WTC11 (cell line): ENCODE measurements at regions not wholly inside any gene's neighbourhood (a gene's known extent, or its start where the extent isn't known, plus 50 kb on each side); places are given as distances from the start of the nearest gene placed in this dataset.

Experiments used
- ATAC-seq: fragments of 200-7000 bp; cut with Tn5 transposase; 2 replicates; pipeline ENCODE4 v1.10.0; 2021; ENCODE audit warnings: mild to moderate bottlenecking, moderate library complexity
- CTCF ChIA-PET: fragments of 300-600 bp; sonication (Branson Sonifier 250); formaldehyde crosslinking; loops from one replicate; lab custom pipeline; 2021; ENCODE audit warnings: antibody characterized with exemption; lab: Charles Lee
- POLR2A ChIA-PET: fragments of 350-600 bp; sonication (Branson Sonifier 250); formaldehyde crosslinking; loops from one replicate; lab custom pipeline; 2021; ENCODE audit warnings: antibody characterized with exemption; lab: Charles Lee
- DNase-seq: peaks from one replicate; pipeline ENCODE4 v3.0.0; 2021; ENCODE audit warnings: low spot score
- H3K27ac Mint-ChIP-seq: 2 replicates; pipeline ENCODE4 v1.8.0; 2021; ENCODE audit warnings: mixed read lengths
- H3K27me3 Mint-ChIP-seq: 2 replicates; pipeline ENCODE4 v1.8.0; 2021; ENCODE audit warnings: low read depth, mild to moderate bottlenecking, moderate library complexity, mixed read lengths
- H3K36me3 Mint-ChIP-seq: 2 replicates; pipeline ENCODE4 v1.8.0; 2021; ENCODE audit warnings: mixed read lengths
- H3K4me1 Mint-ChIP-seq: 2 replicates; pipeline ENCODE4 v1.8.0; 2022; ENCODE audit warnings: mixed read lengths
- H3K4me3 Mint-ChIP-seq: 2 replicates; pipeline ENCODE4 v1.8.0; 2021; ENCODE audit warnings: mild to moderate bottlenecking, moderate library complexity, mixed read lengths
- H3K9me3 Mint-ChIP-seq: 2 replicates; pipeline ENCODE4 v1.8.0; 2021; ENCODE audit warnings: mixed read lengths
- ARID4B ChIP-seq: sonication (generic); formaldehyde crosslinking; IDR thresholded peaks from 2 replicates; pipeline ENCODE4 v1.8.0; 2023; ENCODE audit warnings: missing genetic modification reagents, mild to moderate bottlenecking, borderline replicate concordance
- ATF3 ChIP-seq: sonication (generic); formaldehyde crosslinking; conservative IDR thresholded peaks from 2 replicates; pipeline ENCODE4 v1.8.1; 2022; ENCODE audit warnings: mild to moderate bottlenecking, missing genetic modification reagents
- CREM ChIP-seq: sonication (generic); formaldehyde crosslinking; IDR thresholded peaks from 2 replicates; pipeline ENCODE4 v1.8.1; 2022; ENCODE audit warnings: mild to moderate bottlenecking, missing genetic modification reagents, moderate library complexity
- E2F1 ChIP-seq: sonication (generic); formaldehyde crosslinking; IDR thresholded peaks from 2 replicates; pipeline ENCODE4 v1.8.0; 2022; ENCODE audit warnings: mild to moderate bottlenecking, missing genetic modification reagents
- E2F4 ChIP-seq: sonication (generic); formaldehyde crosslinking; IDR thresholded peaks from 2 replicates; pipeline ENCODE4 v1.8.1; 2022; ENCODE audit warnings: low read depth, mild to moderate bottlenecking, moderate library complexity, missing genetic modification reagents, borderline replicate concordance
- E2F5 ChIP-seq: sonication (generic); formaldehyde crosslinking; IDR thresholded peaks from 2 replicates; pipeline ENCODE4 v1.8.1; 2022; ENCODE audit warnings: mild to moderate bottlenecking, moderate library complexity, missing genetic modification reagents
- ELF4 ChIP-seq: sonication (generic); formaldehyde crosslinking; IDR thresholded peaks from 2 replicates; pipeline ENCODE4 v1.8.1; 2022; ENCODE audit warnings: low read depth, mild to moderate bottlenecking, moderate library complexity, missing genetic modification reagents
- EMX1 ChIP-seq: fragments of 250-450 bp; sonication (Bioruptor Pico); IDR thresholded peaks from 2 replicates; pipeline ENCODE4 v1.8.0; 2021; ENCODE audit warnings: mild to moderate bottlenecking
- ERG ChIP-seq: fragments of 250-450 bp; sonication (Bioruptor Pico); IDR thresholded peaks from 2 replicates; pipeline ENCODE4 v1.8.0; 2021; ENCODE audit warnings: mild to moderate bottlenecking
- FOXP1 ChIP-seq: sonication (generic); formaldehyde crosslinking; IDR thresholded peaks from 2 replicates; pipeline ENCODE4 v1.8.0; 2022; ENCODE audit warnings: missing genetic modification reagents, mild to moderate bottlenecking, moderate library complexity, borderline replicate concordance
- MLX ChIP-seq: sonication (generic); formaldehyde crosslinking; IDR thresholded peaks from 2 replicates; pipeline ENCODE4 v1.8.1; 2023; ENCODE audit warnings: mild to moderate bottlenecking, missing genetic modification reagents, moderate library complexity
- NFATC4 ChIP-seq: fragments of 250-450 bp; sonication (Bioruptor Pico); IDR thresholded peaks from 2 replicates; pipeline ENCODE4 v1.9.0; 2021; ENCODE audit warnings: mild to moderate bottlenecking
- NFE2L1 ChIP-seq: sonication (generic); formaldehyde crosslinking; IDR thresholded peaks from 2 replicates; pipeline ENCODE4 v1.8.1; 2023; ENCODE audit warnings: missing genetic modification reagents
- NR1H2 ChIP-seq: sonication (generic); formaldehyde crosslinking; IDR thresholded peaks from 2 replicates; pipeline ENCODE4 v1.9.0; 2021; ENCODE audit warnings: mild to moderate bottlenecking, moderate library complexity, missing genetic modification reagents
- SMAD4 ChIP-seq: sonication (generic); formaldehyde crosslinking; IDR thresholded peaks from 2 replicates; pipeline ENCODE4 v1.8.0; 2022; ENCODE audit warnings: mild to moderate bottlenecking, missing genetic modification reagents
- SP1 ChIP-seq: sonication (generic); formaldehyde crosslinking; conservative IDR thresholded peaks from 2 replicates; pipeline ENCODE4 v1.8.1; 2022; ENCODE audit warnings: missing genetic modification reagents
- STAT6 ChIP-seq: sonication (generic); formaldehyde crosslinking; conservative IDR thresholded peaks from 2 replicates; pipeline ENCODE4 v1.8.1; 2023; ENCODE audit warnings: mild to moderate bottlenecking, low read depth, missing genetic modification reagents, moderate library complexity
- TEAD4 ChIP-seq: sonication (generic); formaldehyde crosslinking; IDR thresholded peaks from 2 replicates; pipeline ENCODE4 v1.8.0; 2022; ENCODE audit warnings: mild to moderate bottlenecking, missing genetic modification reagents
- ZNF138 ChIP-seq: sonication (generic); formaldehyde crosslinking; conservative IDR thresholded peaks from 2 replicates; pipeline ENCODE4 v1.8.1; 2022; ENCODE audit warnings: mild to moderate bottlenecking, moderate library complexity, missing genetic modification reagents
- ZNF263 ChIP-seq: sonication (generic); formaldehyde crosslinking; IDR thresholded peaks from 2 replicates; pipeline ENCODE4 v1.8.1; 2022; ENCODE audit warnings: low read depth, mild to moderate bottlenecking, moderate library complexity, missing genetic modification reagents
- ZNF416 ChIP-seq: fragments of 250-450 bp; sonication (Bioruptor Pico); IDR thresholded peaks from 2 replicates; pipeline ENCODE4 v1.9.0; 2021; ENCODE audit warnings: mild to moderate bottlenecking, inconsistent platforms
- ZNF671 ChIP-seq: fragments of 250-450 bp; sonication (Bioruptor Pico); IDR thresholded peaks from 2 replicates; pipeline ENCODE4 v1.8.0; 2021; ENCODE audit warnings: mild to moderate bottlenecking

GRCh38 chr1:119253366-119253765 lies 112.9 kb upstream of the WARS2 start:
- DNase-seq, result no peak
- Mint-ChIP-seq H3K36me3 (peaks cover 2% of the 10 kb centered on the region), H3K9me3 (peaks cover 3% of the 10 kb centered on the region; the same call in 1 of the 2 replicates), H3K27me3 (no peaks in the 10 kb centered on the region), H3K4me3 (no peak overlapping the region), H3K4me1 (no peaks in the 10 kb centered on the region), H3K27ac (no peak overlapping the region)
- ChIA-PET CTCF (no interaction called here), POLR2A (no interaction called here)
- ATAC-seq, result no peak
- TF ChIP-seq FOXP1 (CRISPR knock-in tag), result no peak
- no peak for TF ChIP-seq ELF4
- no peak for TF ChIP-seq NFATC4 (CRISPR knock-in tag)
- no peak for TF ChIP-seq E2F1 (CRISPR knock-in tag)
- no peak for TF ChIP-seq SP1 (CRISPR knock-in tag)
- no peak for TF ChIP-seq E2F5 (CRISPR knock-in tag)
- TF ChIP-seq NR1H2, result no peak
- no peak for TF ChIP-seq MLX (CRISPR knock-in tag)
- no peak for TF ChIP-seq ATF3
- TF ChIP-seq SMAD4 (CRISPR knock-in tag), result no peak
- no peak for TF ChIP-seq CREM (CRISPR knock-in tag)
- TF ChIP-seq ZNF671 (CRISPR knock-in tag), result no peak
- no peak for TF ChIP-seq ZNF416 (CRISPR knock-in tag)
- TF ChIP-seq TEAD4 (CRISPR knock-in tag), result no peak

GRCh38 chr1:119254067-119254720 lies 113.7 kb upstream of the WARS2 start:
- ChIA-PET CTCF (no interaction called here), POLR2A (no interaction called here)
- DNase-seq (no peak), ATAC-seq (no peak)
- Mint-ChIP-seq H3K27me3 (no peaks in the 10 kb centered on the region), H3K4me3 (no peak overlapping the region), H3K36me3 (peaks cover 6% of the 10 kb centered on the region), H3K27ac (no peak overlapping the region), H3K9me3 (peaks cover 8% of the 10 kb centered on the region), H3K4me1 (no peaks in the 10 kb centered on the region)
- no peak for TF ChIP-seq ZNF263
- TF ChIP-seq STAT6, result no peak
- TF ChIP-seq ZNF416 (CRISPR knock-in tag), result no peak
- TF ChIP-seq E2F4 (CRISPR knock-in tag), result no peak
- no peak for TF ChIP-seq ATF3
- TF ChIP-seq EMX1 (CRISPR knock-in tag), result no peak
- TF ChIP-seq NFE2L1 (CRISPR knock-in tag), result no peak
- no peak for TF ChIP-seq ZNF138 (CRISPR knock-in tag)
- no peak for TF ChIP-seq ARID4B (CRISPR knock-in tag)
- no peak for TF ChIP-seq ERG (CRISPR knock-in tag)
